Stimulated activated naive CD4-positive, alpha-beta T cell (primary cell): ENCODE measurements at regions not wholly inside any gene's neighbourhood (a gene's known extent, or its start where the extent isn't known, plus 50 kb on each side); places are given as distances from the start of the nearest gene placed in this dataset.

Experiments
- DNase-seq, 6 experiments: peaks; one replicate each; lab custom pipeline; 2025; lab: John Stamatoyannopoulos, UW

DNA sequence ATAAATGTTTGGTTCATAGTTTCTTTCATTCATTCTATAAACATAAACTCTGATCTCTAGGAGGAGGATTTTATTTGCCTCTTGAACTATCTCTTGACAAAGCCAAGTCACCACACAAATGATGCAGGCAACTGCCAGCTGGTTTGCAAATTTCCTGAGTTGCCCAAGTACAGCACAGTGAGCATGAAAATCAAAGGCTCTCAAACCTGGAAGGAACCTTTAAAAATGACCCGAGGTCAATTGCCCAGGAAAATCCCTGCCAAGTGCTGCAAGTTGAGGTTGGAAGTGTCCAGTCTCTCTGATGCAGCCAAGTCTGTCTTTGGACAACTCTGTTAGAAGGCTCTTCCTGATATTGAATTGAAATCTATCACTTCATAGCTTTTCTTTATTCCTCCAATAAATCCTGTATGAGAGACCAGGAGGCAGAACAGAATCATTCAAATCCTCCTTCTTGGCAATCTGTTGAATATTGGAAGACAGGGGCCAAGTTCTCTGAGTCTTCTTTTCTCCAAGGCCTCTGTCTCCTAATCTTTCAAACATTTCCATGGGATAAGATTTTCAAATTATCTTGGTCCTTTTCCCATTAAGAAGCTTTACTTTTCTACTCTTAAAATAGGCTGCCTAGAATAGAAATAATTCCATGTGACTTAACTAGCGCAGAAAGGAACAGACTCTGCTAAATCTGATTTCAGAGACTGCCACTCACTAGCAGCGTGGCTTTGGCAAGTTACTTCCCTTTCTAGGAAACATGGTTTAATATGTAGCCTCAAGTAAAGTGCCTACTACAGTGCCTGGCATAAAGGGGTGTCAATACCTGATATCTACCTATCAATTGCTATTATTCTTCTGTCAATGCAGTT lies 159.2 kb downstream of the SNX18 start:
- DNase-seq = no peak

- DNase-seq = peak in 4 of 6 experiments; percentile 7 to 42 (median 36)
Observed at GRCh38 chr5:54673523-54674225, 156.1 kb downstream of the SNX18 start.

DNA sequence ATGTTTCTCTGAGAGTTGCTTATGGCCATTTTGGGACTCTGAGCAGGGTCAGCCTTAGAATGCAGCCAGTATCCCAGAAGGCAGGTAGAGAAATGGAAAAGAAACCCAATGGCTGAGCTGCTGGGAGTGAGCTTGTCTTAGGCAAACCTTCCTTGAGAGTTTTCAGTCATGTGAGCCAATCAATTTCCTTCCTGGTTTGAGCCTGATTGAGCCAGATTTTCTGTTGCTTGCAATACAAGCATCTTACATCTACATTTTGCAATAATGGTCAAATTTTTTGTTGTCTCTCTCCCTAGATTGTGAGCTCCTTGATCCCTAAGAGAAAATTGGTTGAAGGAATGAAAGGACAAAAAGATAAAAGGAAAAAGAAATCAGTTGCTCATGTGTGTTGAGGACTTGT lies 155.3 kb downstream of the SNX18 start:
- DNase-seq = no peak

GRCh38 chr5:54671681-54672080 lies 154.1 kb downstream of the SNX18 start:
- DNase-seq = no peak

- no peak for DNase-seq
Observed at GRCh38 chr5:54671111-54671531, 153.6 kb downstream of the SNX18 start.

DNA sequence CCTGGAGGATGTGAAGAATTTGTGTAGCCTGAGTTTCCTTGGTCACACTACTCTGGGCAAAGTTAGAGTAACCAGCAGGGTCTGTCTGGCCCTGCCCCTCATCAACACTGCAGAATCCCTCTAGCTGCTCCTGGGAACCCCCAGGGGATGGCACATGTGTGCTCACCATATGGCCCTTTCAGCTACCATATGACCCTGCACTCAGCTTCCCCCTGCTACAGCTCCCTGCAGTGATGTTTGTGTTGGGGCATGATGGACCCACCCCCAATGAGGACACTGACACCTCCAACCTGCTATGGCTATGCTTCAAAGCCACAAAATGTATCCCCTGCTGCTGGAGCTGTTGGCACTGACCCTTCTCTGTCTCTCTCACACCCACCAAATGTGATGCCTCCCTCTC lies 152.7 kb downstream of the SNX18 start:
- DNase-seq = no peak

GRCh38 chr5:54669845-54670244 lies 152.3 kb downstream of the SNX18 start:
- no peak for DNase-seq

- no peak for DNase-seq
Observed at GRCh38 chr5:54669285-54669684, 151.7 kb downstream of the SNX18 start.

GRCh38 chr5:54668096-54668495 lies 150.5 kb downstream of the SNX18 start:
- no peak for DNase-seq

- DNase-seq = no peak
Observed at GRCh38 chr5:54667136-54667535, 149.6 kb downstream of the SNX18 start.

- DNase-seq = no peak
Observed at GRCh38 chr5:54663866-54664265, 146.3 kb downstream of the SNX18 start.

DNA sequence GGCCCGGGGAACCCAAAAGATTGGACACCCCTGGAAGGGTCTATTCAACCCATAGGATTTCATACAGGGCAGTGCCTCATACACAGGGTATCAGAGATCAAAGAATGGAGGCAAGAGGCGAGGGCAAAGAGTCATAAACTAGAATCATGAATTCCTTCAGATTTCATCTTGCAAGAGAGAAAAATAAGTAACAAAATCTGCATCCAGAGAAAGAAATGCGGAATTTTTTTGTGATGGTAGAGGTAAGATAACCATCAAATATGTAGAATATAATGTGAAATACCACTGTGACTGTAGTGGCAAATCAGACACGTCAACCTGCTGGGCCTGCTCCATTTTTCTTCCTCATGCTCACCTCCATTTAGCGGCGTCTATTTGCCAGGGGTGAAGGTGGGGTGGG lies 143.6 kb downstream of the SNX18 start:
- no peak for DNase-seq

- no peak for DNase-seq
Observed at GRCh38 chr5:54659700-54660131, 142.2 kb downstream of the SNX18 start.

GRCh38 chr5:54658010-54658409 lies 140.5 kb downstream of the SNX18 start:
- DNase-seq = no peak

GRCh38 chr5:54656261-54656728 lies 138.7 kb downstream of the SNX18 start:
- DNase-seq = no peak

DNA sequence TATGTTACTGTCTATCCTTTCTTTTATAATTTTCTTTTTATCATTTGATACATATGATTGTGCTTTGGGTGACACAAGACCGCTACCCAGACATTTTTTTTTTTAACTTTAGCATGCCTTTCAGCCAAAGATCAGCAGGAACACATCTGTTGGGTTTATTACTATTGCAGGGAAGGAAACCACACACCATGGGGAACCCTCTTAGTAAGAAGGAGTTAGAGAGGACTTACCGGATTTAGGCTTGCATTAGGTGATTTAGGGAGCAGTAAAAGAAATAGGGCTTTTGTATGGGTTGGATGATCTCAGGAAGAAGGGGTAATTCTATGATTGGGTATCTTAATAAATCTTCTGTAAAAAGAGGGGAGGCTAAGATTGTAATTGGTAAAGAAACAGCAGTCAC lies 138.2 kb downstream of the SNX18 start:
- DNase-seq = no peak

DNA sequence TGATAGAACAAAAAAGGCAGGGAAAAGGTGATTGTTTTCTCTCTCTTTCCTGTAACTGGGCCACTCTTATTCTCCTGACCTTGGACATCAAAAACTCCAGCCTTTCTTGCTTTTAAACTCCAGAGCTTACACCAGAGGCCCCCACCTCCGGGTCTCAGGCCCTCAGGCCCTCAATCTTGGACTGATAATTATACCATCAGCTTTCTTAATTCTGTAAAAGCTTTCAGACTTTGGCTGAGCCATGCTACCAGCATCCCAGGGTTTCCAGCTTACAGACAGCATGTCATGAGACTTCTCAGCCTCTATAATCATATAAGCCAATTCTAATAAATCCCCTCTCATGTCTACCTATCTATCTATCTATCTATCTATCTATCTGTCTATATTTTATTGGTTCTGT lies 137.7 kb downstream of the SNX18 start:
- no peak for DNase-seq

GRCh38 chr5:54653956-54654614 lies 136.5 kb downstream of the SNX18 start:
- no peak for DNase-seq

DNA sequence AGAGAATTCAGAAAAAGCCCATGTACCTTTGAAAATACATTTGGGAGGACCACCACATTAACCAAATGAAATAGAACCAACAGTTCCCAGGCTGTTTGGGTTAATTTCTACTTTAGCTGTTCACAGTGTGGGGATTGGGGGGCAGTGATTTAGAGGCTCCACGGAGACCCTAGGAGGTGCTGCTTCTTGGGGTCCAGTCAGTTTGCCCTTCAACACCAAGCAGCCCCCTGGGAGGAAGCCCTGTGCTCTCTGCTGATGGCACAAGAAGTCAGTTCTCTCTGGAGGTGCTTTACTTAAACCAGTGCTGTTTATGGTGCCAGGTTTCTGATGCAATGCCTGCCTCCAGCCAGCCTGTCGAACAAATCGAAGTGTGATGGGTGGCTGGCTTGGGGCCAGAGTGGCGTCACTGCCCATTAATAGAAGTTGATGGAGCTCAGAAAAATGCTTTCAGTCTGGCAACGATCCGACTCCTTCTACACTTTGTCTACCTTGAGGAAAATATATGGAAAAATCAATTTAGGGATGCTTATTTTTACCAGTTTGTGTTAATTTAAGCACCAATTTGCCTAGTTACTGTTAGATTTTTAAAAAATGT lies 134.0 kb downstream of the SNX18 start:
- DNase-seq = no peak

GRCh38 chr5:54649041-54649504 lies 131.5 kb downstream of the SNX18 start:
- DNase-seq = no peak

- DNase-seq = peak in 5 of 6 experiments; percentile 7 to 86 (median 66)
Observed at GRCh38 chr5:54646356-54647101, 129.0 kb downstream of the SNX18 start.
